Parathyroid adenoma (tissue), 2 donors: ENCODE measurements at regions not wholly inside any gene's neighbourhood (a gene's known extent, or its start where the extent isn't known, plus 50 kb on each side); places are given as distances from the start of the nearest gene placed in this dataset.

ENCODE experiments used
- H2AFZ ChIP-seq: fragments of 300-600 bp; sonication (generic); one replicate; pipeline ENCODE4 v1.7.0; 2017; ENCODE audit warnings: antibody characterized with exemption, mild to moderate bottlenecking
- H3K27ac ChIP-seq: fragments of 300-600 bp; sonication (generic); one replicate; pipeline ENCODE4 v1.7.0; 2017
- H3K27me3 ChIP-seq: fragments of 300-600 bp; sonication (generic); one replicate; pipeline ENCODE4 v1.7.0; 2017; ENCODE audit warnings: low read length; ENCODE audit not compliant: control insufficient read depth, insufficient read depth
- H3K36me3 ChIP-seq: fragments of 300-600 bp; sonication (generic); one replicate; pipeline ENCODE4 v1.7.0; 2017; ENCODE audit warnings: low read length; ENCODE audit not compliant: control insufficient read depth, insufficient read depth
- H3K4me1 ChIP-seq: fragments of 300-600 bp; sonication (generic); one replicate; pipeline ENCODE4 v1.7.0; 2017; ENCODE audit warnings: control low read depth
- H3K4me2 ChIP-seq: fragments of 300-600 bp; sonication (generic); one replicate; pipeline ENCODE4 v1.7.0; 2017; ENCODE audit warnings: low read length
- H3K4me3 ChIP-seq: fragments of 300-600 bp; sonication (generic); one replicate; pipeline ENCODE4 v1.7.0; 2017; ENCODE audit warnings: low read depth, low read length
- H3K79me2 ChIP-seq: fragments of 300-600 bp; sonication (generic); one replicate; pipeline ENCODE4 v1.7.0; 2017; ENCODE audit warnings: control low read depth
- H3K9ac ChIP-seq: fragments of 300-600 bp; sonication (generic); one replicate; pipeline ENCODE4 v1.7.0; 2017; ENCODE audit warnings: mild to moderate bottlenecking
- H3K9me3 ChIP-seq: fragments of 300-600 bp; sonication (generic); one replicate; pipeline ENCODE4 v1.7.0; 2017; ENCODE audit warnings: low read length; ENCODE audit not compliant: control insufficient read depth
- CTCF ChIP-seq: fragments of 300-600 bp; sonication (generic); IDR thresholded peaks from one replicate; pipeline ENCODE4 v1.7.0; 2017; ENCODE audit warnings: antibody characterized with exemption, mild to moderate bottlenecking
- donor health status: primary hyperparathyroidism.

GRCh38 chr20:59411589-59411988 lies 111.2 kb downstream of the EDN3 start:
- no peak for TF ChIP-seq CTCF
- no peaks in the 10 kb centered on the region for H3K9me3 ChIP-seq
- no peak overlapping the region for H3K4me2 ChIP-seq
- no peak overlapping the region for H2AFZ ChIP-seq
- H3K4me1 ChIP-seq = no peaks in the 10 kb centered on the region
- no peaks in the 10 kb centered on the region for H3K36me3 ChIP-seq
- H3K79me2 ChIP-seq = no peaks in the 10 kb centered on the region
- H3K9ac ChIP-seq = no peak overlapping the region
- H3K4me3 ChIP-seq = no peak overlapping the region
- H3K27me3 ChIP-seq = no peaks in the 10 kb centered on the region
- no peak overlapping the region for H3K27ac ChIP-seq

- Histone ChIP-seq H3K4me1 (no peaks in the 10 kb centered on the region), H3K36me3 (no peaks in the 10 kb centered on the region), H3K9ac (no peak overlapping the region), H3K79me2 (no peaks in the 10 kb centered on the region), H3K27me3 (no peaks in the 10 kb centered on the region), H3K4me3 (no peak overlapping the region), H3K9me3 (no peaks in the 10 kb centered on the region), H3K4me2 (no peak overlapping the region), H3K27ac (no peak overlapping the region), H2AFZ (no peak overlapping the region)
- no peak for TF ChIP-seq CTCF
These were observed 111.8 kb downstream of the EDN3 start for GRCh38 chr20:59412181-59412580.

GRCh38 chr20:59412875-59413284 lies 112.5 kb downstream of the EDN3 start:
- H3K9me3 ChIP-seq = no peaks in the 10 kb centered on the region
- no peaks in the 10 kb centered on the region for H3K79me2 ChIP-seq
- H3K27ac ChIP-seq = no peak overlapping the region
- H3K4me3 ChIP-seq = no peak overlapping the region
- no peak overlapping the region for H3K9ac ChIP-seq
- no peaks in the 10 kb centered on the region for H3K4me1 ChIP-seq
- no peaks in the 10 kb centered on the region for H3K27me3 ChIP-seq
- no peak overlapping the region for H3K4me2 ChIP-seq
- H2AFZ ChIP-seq = no peak overlapping the region
- TF ChIP-seq CTCF = no peak
- H3K36me3 ChIP-seq = no peaks in the 10 kb centered on the region

- no peak for TF ChIP-seq CTCF
- Histone ChIP-seq H3K9ac (no peak overlapping the region), H3K27ac (no peak overlapping the region)
These were observed 113.0 kb downstream of the EDN3 start for GRCh38 chr20:59413326-59413865.

GRCh38 chr20:59414936-59415623 lies 114.7 kb downstream of the EDN3 start:
- Histone ChIP-seq H3K9ac (no peak overlapping the region), H3K4me1 (no peaks in the 10 kb centered on the region), H3K9me3 (no peaks in the 10 kb centered on the region), H3K27ac (no peak overlapping the region), H3K27me3 (no peaks in the 10 kb centered on the region), H3K4me3 (no peak overlapping the region), H3K79me2 (no peaks in the 10 kb centered on the region), H3K36me3 (no peaks in the 10 kb centered on the region), H3K4me2 (no peak overlapping the region), H2AFZ (no peak overlapping the region)
- no peak for TF ChIP-seq CTCF

More at GRCh38 chr20:59413326-59413865, 113.0 kb downstream of the EDN3 start:
- Histone ChIP-seq H3K4me3 (no peak overlapping the region), H3K79me2 (no peaks in the 10 kb centered on the region), H3K4me1 (no peaks in the 10 kb centered on the region), H3K36me3 (no peaks in the 10 kb centered on the region), H3K9me3 (no peaks in the 10 kb centered on the region), H3K27me3 (no peaks in the 10 kb centered on the region), H2AFZ (no peak overlapping the region), H3K4me2 (no peak overlapping the region)
